Stimulated activated naive CD8-positive, alpha-beta T cell treated with anti-CD3 and anti-CD28 coated beads, Interleukin-15, Interleukin-2, amounts not matched to agents 100 U/mL and 50 U/mL, for 24 hours (primary cell): ENCODE measurements at regions not wholly inside any gene's neighbourhood (a gene's known extent, or its start where the extent isn't known, plus 50 kb on each side); places are given as distances from the start of the nearest gene placed in this dataset.

Experiments
- ATAC-seq: fragments of 150-1000 bp; cut with Tn5 transposase; one replicate; pipeline ENCODE4 v1.10.0; 2021
- DNase-seq: peaks from one replicate; pipeline ENCODE4 v3.0.0; 2021

GRCh38 chr6:14696367-14696766 lies 549.5 kb upstream of the JARID2 start:
- DNase-seq (no peak), ATAC-seq (no peak)

GRCh38 chr6:14697427-14697826 lies 548.4 kb upstream of the JARID2 start:
- ATAC-seq (no peak), DNase-seq (no peak)

- DNase-seq, result no peak
- ATAC-seq, result no peak
These were observed 545.9 kb upstream of the JARID2 start for GRCh38 chr6:14699803-14700601.

GRCh38 chr6:14701946-14702345 lies 543.9 kb upstream of the JARID2 start:
- ATAC-seq, result no peak
- DNase-seq, result no peak

- DNase-seq (no peak), ATAC-seq (no peak)
These were observed 543.2 kb upstream of the JARID2 start for GRCh38 chr6:14702678-14703077.

GRCh38 chr6:14703586-14703985 lies 542.3 kb upstream of the JARID2 start:
- no peak for DNase-seq
- no peak for ATAC-seq

GRCh38 chr6:14704383-14705271 lies 541.2 kb upstream of the JARID2 start:
- no peak for ATAC-seq
- DNase-seq, result no peak

- no peak for ATAC-seq
These were observed 540.0 kb upstream of the JARID2 start for GRCh38 chr6:14705841-14706377.

GRCh38 chr6:14706378-14706929 lies 539.4 kb upstream of the JARID2 start:
- ATAC-seq (peak; percentile 95), DNase-seq (peak; percentile 80)

More at GRCh38 chr6:14705841-14706377, 540.0 kb upstream of the JARID2 start:
- DNase-seq, result no peak

- no peak for ATAC-seq
- no peak for DNase-seq
These were observed 538.6 kb upstream of the JARID2 start for GRCh38 chr6:14707276-14707675.

GRCh38 chr6:14707971-14708465 lies 537.9 kb upstream of the JARID2 start:
- DNase-seq (no peak), ATAC-seq (no peak)

GRCh38 chr6:14709066-14709670 lies 536.7 kb upstream of the JARID2 start:
- ATAC-seq (no peak), DNase-seq (no peak)

- ATAC-seq (no peak), DNase-seq (no peak)
These were observed 536.0 kb upstream of the JARID2 start for GRCh38 chr6:14709900-14710299.

- DNase-seq (no peak), ATAC-seq (no peak)
These were observed 535.4 kb upstream of the JARID2 start for GRCh38 chr6:14710421-14710820.

- peak; percentile 77 for ATAC-seq
- peak; percentile 61 for DNase-seq
These were observed 534.7 kb upstream of the JARID2 start for GRCh38 chr6:14711056-14711703.

- ATAC-seq (no peak), DNase-seq (no peak)
These were observed 534.0 kb upstream of the JARID2 start for GRCh38 chr6:14711704-14712379.

- DNase-seq (no peak), ATAC-seq (no peak)
These were observed 532.6 kb upstream of the JARID2 start for GRCh38 chr6:14713008-14713960.

GRCh38 chr6:14713966-14714631 lies 531.8 kb upstream of the JARID2 start:
- DNase-seq (no peak), ATAC-seq (no peak)

- no peak for ATAC-seq
These were observed 530.8 kb upstream of the JARID2 start for GRCh38 chr6:14715076-14715475.

More at GRCh38 chr6:14715076-14715475, 530.8 kb upstream of the JARID2 start:
- no peak for DNase-seq
